Head of caudate nucleus (tissue), 42 donors: ENCODE measurements at regions not wholly inside any gene's neighbourhood (a gene's known extent, or its start where the extent isn't known, plus 50 kb on each side); places are given as distances from the start of the nearest gene placed in this dataset.
"Not testable (repeated sequence)": the region's sequence is repeated elsewhere in the genome, so short reads cannot be mapped to it uniquely, and the experiment has no call there.

Experiments used
- DNase-seq, 42 donors: peaks; one replicate each; pipeline versions ENCODE4 v3.0.0 to v3.0.0-alpha.2; 2020 to 2021; ENCODE audit warnings: mixed read lengths in 7 of 42
- intact Hi-C: fragments of 100-400 bp; cut with DNase I; formaldehyde crosslinking; loops from one replicate; pipeline ENCODE4 v1.15.0; 2022

- DNase-seq, intact Hi-C loops: not testable (repeated sequence)
These were observed 173.3 kb downstream of the TEX13C start for GRCh38 chrX:125493004-125493403.

GRCh38 chrX:125497667-125498066, 178.0 kb downstream of the TEX13C start:
- DNase-seq, result no peak
- intact Hi-C loops, result no loop called here

GRCh38 chrX:125503769-125504168, 184.1 kb downstream of the TEX13C start:
- DNase-seq, result no peak
- intact Hi-C loops, result no loop called here

- intact Hi-C loops, result no loop called here
- DNase-seq, result no peak
These were observed 185.5 kb downstream of the TEX13C start for GRCh38 chrX:125505207-125505606.

- DNase-seq, result no peak
- intact Hi-C loops, result no loop called here
These were observed 187.4 kb downstream of the TEX13C start for GRCh38 chrX:125507119-125507518.

- intact Hi-C loops, result no loop called here
- no peak for DNase-seq
These were observed 200.4 kb downstream of the TEX13C start for GRCh38 chrX:125520029-125520428.

- intact Hi-C loops, result no loop called here
- no peak for DNase-seq
These were observed 203.1 kb downstream of the TEX13C start for GRCh38 chrX:125522752-125523151.

GRCh38 chrX:125532411-125533089, 212.9 kb downstream of the TEX13C start:
- DNase-seq, result no peak

GRCh38 chrX:125533352-125533751, 213.7 kb downstream of the TEX13C start:
- no peak for DNase-seq
- intact Hi-C loops, result no loop called here

More at GRCh38 chrX:125532411-125533089, 212.9 kb downstream of the TEX13C start:
- intact Hi-C loops, result no loop called here

- no peak for DNase-seq
- intact Hi-C loops, result no loop called here
These were observed 224.5 kb downstream of the TEX13C start for GRCh38 chrX:125544031-125544660.

- intact Hi-C loops, result no loop called here
These were observed 225.2 kb downstream of the TEX13C start for GRCh38 chrX:125544856-125545255.

GRCh38 chrX:125577479-125577878, 257.8 kb downstream of the TEX13C start:
- intact Hi-C loops, result no loop called here
- DNase-seq, result no peak

More at GRCh38 chrX:125544856-125545255, 225.2 kb downstream of the TEX13C start:
- no peak for DNase-seq

- intact Hi-C loops, result no loop called here
These were observed 284.8 kb downstream of the TEX13C start for GRCh38 chrX:125604448-125604847.

GRCh38 chrX:125605145-125605544, 285.5 kb downstream of the TEX13C start:
- intact Hi-C loops, result no loop called here
- no peak for DNase-seq

More at GRCh38 chrX:125604448-125604847, 284.8 kb downstream of the TEX13C start:
- no peak for DNase-seq

- DNase-seq, intact Hi-C loops: not testable (repeated sequence)
These were observed 295.1 kb downstream of the TEX13C start for GRCh38 chrX:125614591-125615343.

GRCh38 chrX:125620715-125621587, 301.3 kb downstream of the TEX13C start:
- intact Hi-C loops, result no loop called here
- no peak for DNase-seq

GRCh38 chrX:125621588-125621927, 301.9 kb downstream of the TEX13C start:
- intact Hi-C loops, result no loop called here
- no peak for DNase-seq

- DNase-seq, result no peak
- intact Hi-C loops, result no loop called here
These were observed 303.2 kb downstream of the TEX13C start for GRCh38 chrX:125622899-125623298.

- DNase-seq, result no peak
- intact Hi-C loops, result no loop called here
These were observed 308.0 kb downstream of the TEX13C start for GRCh38 chrX:125627676-125628075.
